Tibial nerve (tissue), 3 donors: ENCODE measurements at regions not wholly inside any gene's neighbourhood (a gene's known extent, or its start where the extent isn't known, plus 50 kb on each side); places are given as distances from the start of the nearest gene placed in this dataset.

Source experiments
- CTCF ChIP-seq, 5 experiments: fragments of 200-600 bp in 3 of 5; fragments of 450-650 bp in 2 of 5; sonication (generic) in 3 of 5; IDR thresholded peaks; one replicate each; pipeline ENCODE4 v1.5.1; 2016 to 2019; ENCODE audit warnings: antibody characterized with exemption in 5 of 5, mild to moderate bottlenecking in 3 of 5, moderate library complexity in 2 of 5
- POLR2A ChIP-seq, 2 donors: fragments of 450-650 bp; IDR thresholded peaks; one replicate each; pipeline ENCODE4 v1.6.1; 2017; ENCODE audit warnings: antibody characterized with exemption in 2 of 2, mild to moderate bottlenecking in 2 of 2, moderate library complexity in 2 of 2

- TF ChIP-seq POLR2A (IDR thresholded peaks at IDR 0.05) (no peak), CTCF (IDR thresholded peaks at IDR 0.05) (no peak)
Observed at GRCh38 chr9:2375114-2375513, 246.5 kb upstream of the VLDLR start.
